MCF 10A (cell line): ENCODE measurements at regions not wholly inside any gene's neighbourhood (a gene's known extent, or its start where the extent isn't known, plus 50 kb on each side); places are given as distances from the start of the nearest gene placed in this dataset.

ENCODE experiments used
- BruUV-seq: library from RNA; stranded (reverse); fragments of 400-500 nt; replicated peaks from 2 replicates; lab custom pipeline; 2021; lab: Mats Ljungman, UMichigan
- CTCF ChIA-PET: fragments of 300-600 bp; sonication (Branson Sonifier 250); formaldehyde crosslinking; extraction: SDS; loops from one replicate; lab custom pipeline; 2021; ENCODE audit warnings: antibody characterized with exemption, inconsistent platforms; lab: Yijun Ruan, JAX
- POLR2A ChIA-PET: fragments of 300-600, 350-650 bp; sonication (Branson Sonifier 250); formaldehyde crosslinking; extraction: SDS; loops from one replicate; lab custom pipeline; 2020; ENCODE audit warnings: antibody characterized with exemption, inconsistent platforms; lab: Yijun Ruan, JAX
- DNase-seq: peaks from one replicate; pipeline ENCODE4 v3.0.0-alpha.2; 2018; ENCODE audit not compliant: unreplicated experiment
- H3K27ac Mint-ChIP-seq: one replicate; pipeline ENCODE4 v1.8.0; 2022; ENCODE audit warnings: mild to moderate bottlenecking, low read depth, mixed read lengths; ENCODE audit not compliant: unreplicated experiment
- H3K27me3 Mint-ChIP-seq: one replicate; pipeline ENCODE4 v1.8.0; 2022; ENCODE audit warnings: mixed read lengths; ENCODE audit not compliant: insufficient read depth, unreplicated experiment
- H3K36me3 Mint-ChIP-seq: one replicate; pipeline ENCODE4 v1.8.0; 2022; ENCODE audit warnings: mild to moderate bottlenecking, moderate library complexity, mixed read lengths; ENCODE audit not compliant: insufficient read depth, unreplicated experiment
- H3K4me1 Mint-ChIP-seq: one replicate; pipeline ENCODE4 v1.8.0; 2022; ENCODE audit warnings: mixed read lengths; ENCODE audit not compliant: insufficient read depth, unreplicated experiment
- H3K4me3 Mint-ChIP-seq: one replicate; pipeline ENCODE4 v1.8.0; 2022; ENCODE audit warnings: mild to moderate bottlenecking, moderate library complexity, mixed read lengths; ENCODE audit not compliant: unreplicated experiment
- H3K9me3 Mint-ChIP-seq: one replicate; pipeline ENCODE4 v1.8.0; 2022; ENCODE audit warnings: mixed read lengths; ENCODE audit not compliant: unreplicated experiment
- CTCF ChIP-seq: fragments of 200-600 bp; IDR thresholded peaks from one replicate; pipeline ENCODE4 v1.8.0; 2022; ENCODE audit warnings: antibody characterized with exemption, mild to moderate bottlenecking; ENCODE audit not compliant: unreplicated experiment
- intact Hi-C: fragments of 100-400 bp; cut with micrococcal nuclease; formaldehyde crosslinking; loops from 2 replicates; pipeline ENCODE4 v1.14.1; 2022

GRCh38 chr16:52696126-52696525 lies 149.2 kb upstream of the TOX3 start:
- TF ChIP-seq CTCF, result no peak
- intact Hi-C loops, result no loop called here
- Mint-ChIP-seq H3K27ac (no peak overlapping the region), H3K9me3 (peaks cover 22% of the 10 kb centered on the region), H3K36me3 (no peaks in the 10 kb centered on the region), H3K4me3 (no peak overlapping the region), H3K4me1 (no peaks in the 10 kb centered on the region), H3K27me3 (no peaks in the 10 kb centered on the region)
- ChIA-PET CTCF (interaction anchor here (0.6 kb wide), 1 partner anchor 237 kb away, joined by 6 read pairs; no protein-coding TSS in a partner anchor), POLR2A (no interaction called here)
- no peak for DNase-seq
- BruUV-seq, result no TSS peak

- H3K9me3 Mint-ChIP-seq, result peaks cover 29% of the 10 kb centered on the region
- TF ChIP-seq CTCF, result no peak
- no peak for DNase-seq
- H3K27ac Mint-ChIP-seq, result no peak overlapping the region
- no TSS peak for BruUV-seq
- ChIA-PET CTCF (no interaction called here), POLR2A (no interaction called here)
- H3K27me3 Mint-ChIP-seq, result peaks cover 10% of the 10 kb centered on the region
- no peaks in the 10 kb centered on the region for H3K4me1 Mint-ChIP-seq
- H3K4me3 Mint-ChIP-seq, result no peak overlapping the region
- no peaks in the 10 kb centered on the region for H3K36me3 Mint-ChIP-seq
- intact Hi-C loops, result no loop called here
These were observed 143.5 kb upstream of the TOX3 start for GRCh38 chr16:52690468-52690867.

DNA sequence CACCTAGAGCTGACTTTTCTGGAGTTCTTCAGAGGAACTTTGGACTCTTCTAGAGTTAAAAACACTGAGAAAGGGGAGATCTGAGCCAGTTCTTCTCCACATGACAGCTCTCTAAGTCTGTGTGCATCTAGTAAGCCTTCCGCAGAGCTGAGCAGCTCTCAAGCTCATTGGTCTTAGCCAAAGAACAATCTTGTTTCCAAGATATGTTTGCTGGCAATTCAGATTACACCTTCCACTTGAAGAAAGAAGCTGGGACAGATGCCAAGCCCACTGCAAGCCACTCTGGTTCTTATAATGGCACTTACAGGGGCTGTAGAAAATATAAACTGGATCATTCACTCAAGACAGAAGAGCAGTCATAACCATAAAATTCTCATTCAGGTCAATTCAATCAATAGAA lies 134.1 kb upstream of the TOX3 start:
- Mint-ChIP-seq H3K27me3 (no peaks in the 10 kb centered on the region), H3K4me1 (no peaks in the 10 kb centered on the region), H3K27ac (no peak overlapping the region), H3K4me3 (no peak overlapping the region), H3K9me3 (peaks cover 20% of the 10 kb centered on the region), H3K36me3 (no peaks in the 10 kb centered on the region)
- intact Hi-C loops, result no loop called here
- BruUV-seq, result no TSS peak
- ChIA-PET POLR2A (no interaction called here), CTCF (interaction anchor here (0.6 kb wide), 1 partner anchor 13 kb away, joined by 3 read pairs; no protein-coding TSS in a partner anchor)
- TF ChIP-seq CTCF, result no peak
- no peak for DNase-seq

DNA sequence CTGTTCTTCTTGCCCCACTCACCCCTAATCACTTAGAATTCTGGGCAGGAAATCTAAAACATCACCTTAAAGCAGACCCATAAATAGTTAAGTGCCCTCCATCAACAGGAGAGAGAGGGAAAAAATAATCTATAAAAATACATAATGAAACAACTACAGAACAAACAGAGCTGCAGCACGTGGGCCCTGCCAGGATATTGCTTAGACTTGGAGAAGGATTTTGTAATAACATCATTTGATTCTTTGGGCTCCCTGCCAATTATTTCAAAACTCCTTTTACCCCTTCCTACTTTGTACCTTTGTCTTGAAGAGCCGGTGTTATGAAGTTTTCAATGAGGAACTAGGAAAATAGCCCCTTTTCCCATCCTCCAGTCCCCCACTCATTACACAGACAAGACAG lies 130.6 kb upstream of the TOX3 start:
- POLR2A ChIA-PET, result interaction anchor here (0.7 kb wide), 1 partner anchor 9 kb away, joined by 4 read pairs; no protein-coding TSS in a partner anchor
- BruUV-seq, result no TSS peak
- Mint-ChIP-seq H3K27me3 (no peaks in the 10 kb centered on the region), H3K4me1 (no peaks in the 10 kb centered on the region), H3K36me3 (no peaks in the 10 kb centered on the region), H3K27ac (no peak overlapping the region), H3K4me3 (no peak overlapping the region), H3K9me3 (peaks cover 14% of the 10 kb centered on the region)
- CTCF ChIA-PET, result interaction anchor here (0.7 kb wide), 2 partner anchors 18 to 128 kb away, joined by 3 read pairs; no protein-coding TSS in a partner anchor
- peak; percentile 49 for DNase-seq
- no peak for TF ChIP-seq CTCF
- intact Hi-C loops, result no loop called here
